AG08396 (cell line): ENCODE measurements at regions not wholly inside any gene's neighbourhood (a gene's known extent, or its start where the extent isn't known, plus 50 kb on each side); places are given as distances from the start of the nearest gene placed in this dataset.
"Not testable (repeated sequence)": the region's sequence is repeated elsewhere in the genome, so short reads cannot be mapped to it uniquely, and the experiment has no call there.

Source experiments
- DNase-seq: peaks from one replicate; pipeline ENCODE4 v3.0.0; 2012; ENCODE audit warnings: low spot score, mixed read lengths

DNA sequence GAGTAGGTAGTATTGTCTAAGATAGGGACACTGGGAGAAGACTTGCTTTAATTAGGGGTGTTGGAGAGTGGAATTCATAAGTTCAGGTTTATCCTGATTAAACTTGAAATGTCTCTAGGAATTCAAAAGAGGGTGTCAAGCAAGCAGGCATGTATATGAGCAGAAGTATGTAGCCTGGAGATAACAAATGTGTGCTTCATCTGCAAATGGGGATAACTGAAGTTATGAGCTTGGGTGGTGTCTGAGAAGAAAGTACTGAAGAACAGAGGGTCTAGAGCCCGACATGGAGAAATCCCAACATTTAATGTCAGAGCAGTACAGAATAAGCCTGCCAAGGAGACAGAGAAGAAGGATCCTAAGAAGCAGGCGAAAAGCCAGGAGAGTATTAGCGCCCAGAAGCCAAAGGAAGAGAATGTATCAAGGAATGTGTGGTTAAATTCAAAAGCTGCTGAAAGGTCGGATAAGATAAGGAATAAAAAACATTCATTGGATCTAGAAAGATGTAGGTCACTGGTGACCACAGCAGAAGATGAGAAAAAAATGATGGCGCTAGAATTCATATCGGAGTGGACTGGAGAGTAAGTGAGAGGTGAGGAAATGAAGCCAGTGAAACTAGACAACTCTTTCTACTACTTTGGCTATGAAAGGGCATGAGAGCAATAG, 401.5 kb upstream of the PIK3R1 start:
- DNase-seq = no peak

DNA sequence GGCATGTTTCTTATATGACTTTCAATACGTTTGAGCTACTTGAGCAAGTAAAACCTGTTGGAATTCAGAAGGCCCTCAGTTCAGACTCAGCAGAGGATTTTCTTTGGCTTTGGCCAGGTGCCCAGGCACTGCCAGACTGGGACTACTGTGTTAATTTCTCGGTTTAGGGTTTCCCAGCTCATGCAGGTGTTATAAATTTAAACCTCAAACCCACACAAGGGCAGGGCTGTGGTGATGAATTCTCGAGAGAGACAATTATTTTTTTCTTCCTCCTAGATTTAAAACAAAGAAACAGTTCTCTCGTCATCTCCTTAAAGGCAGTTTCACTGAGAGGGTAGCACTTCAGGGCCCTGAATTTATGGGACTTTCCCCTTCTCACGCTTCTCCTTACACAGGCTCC, 406.0 kb upstream of the PIK3R1 start:
- no peak for DNase-seq

DNA sequence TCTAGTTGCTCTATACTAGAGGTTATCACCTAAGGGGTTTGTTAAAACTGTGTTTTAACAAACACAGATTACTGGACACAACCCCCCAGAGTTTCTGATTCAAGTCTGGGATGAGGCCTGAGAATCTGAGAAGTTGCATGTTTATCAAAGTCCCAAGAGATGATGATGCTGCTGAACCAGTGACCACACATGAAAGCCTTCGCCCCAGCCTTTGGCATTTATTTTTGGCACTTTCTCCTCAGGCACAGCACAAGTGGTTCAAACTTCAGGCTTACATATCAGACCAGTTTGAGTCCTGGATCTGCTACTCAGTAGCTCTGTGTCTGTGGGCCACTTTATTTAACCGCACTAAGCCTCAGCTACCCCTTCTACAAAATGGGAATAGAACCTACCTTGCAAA, 407.2 kb upstream of the PIK3R1 start:
- DNase-seq = no peak

DNA sequence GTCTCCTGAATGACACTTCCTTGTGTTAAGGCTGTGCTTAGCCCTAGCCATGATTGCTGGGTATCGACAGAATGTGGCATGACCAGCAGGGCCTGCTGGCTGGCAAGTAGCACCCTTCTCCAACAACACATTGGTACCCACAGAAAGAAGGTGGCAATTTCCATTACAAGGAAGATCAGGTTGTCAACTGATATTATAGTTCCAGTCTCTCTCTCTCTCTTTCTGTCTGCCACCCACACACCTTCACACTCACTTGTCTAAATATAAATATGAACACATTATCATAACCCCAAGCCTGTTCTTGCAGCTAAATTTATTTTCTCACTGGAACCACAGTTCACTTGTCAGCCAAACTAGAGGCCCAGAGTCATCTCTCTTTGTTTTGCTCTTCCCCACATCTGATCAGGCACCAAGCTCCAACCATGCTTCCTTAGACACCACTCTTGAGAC, 408.1 kb upstream of the PIK3R1 start:
- no peak for DNase-seq

DNA sequence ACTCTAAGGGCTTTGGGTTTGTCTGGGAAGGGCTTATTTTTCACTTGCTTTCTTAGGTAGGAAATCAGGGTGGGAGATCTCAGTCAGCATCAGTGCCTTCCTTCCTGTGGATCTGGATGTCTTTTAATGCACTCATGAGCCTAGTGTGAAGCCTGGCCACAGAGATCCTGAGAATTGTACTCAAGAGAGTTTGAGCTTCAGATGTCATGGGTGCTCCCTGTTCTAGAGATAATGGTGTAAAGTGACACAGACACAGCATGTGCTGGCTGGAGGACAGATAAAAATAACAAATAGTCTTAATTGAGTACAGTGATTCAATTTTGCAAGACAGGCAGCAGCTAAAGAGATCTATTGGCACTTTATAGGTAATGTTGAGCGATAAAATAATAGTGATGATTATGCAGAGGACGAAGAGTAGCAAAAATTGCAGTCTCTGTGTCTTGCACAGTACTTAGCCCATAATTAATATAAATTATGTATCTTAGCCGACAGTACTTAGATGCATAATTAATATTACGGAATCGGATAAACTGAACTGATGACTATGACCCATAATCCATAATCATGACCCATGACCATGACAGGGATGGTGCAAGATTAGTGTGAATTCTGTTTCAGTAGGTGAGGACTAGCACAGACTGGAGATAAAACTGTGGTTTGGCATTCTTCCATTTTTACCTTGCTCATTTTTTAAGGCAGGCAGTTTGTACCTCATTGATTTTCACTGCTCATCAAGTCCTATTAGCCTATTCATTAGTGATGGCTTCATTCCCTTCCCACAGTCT, 408.7 kb upstream of the PIK3R1 start:
- no peak for DNase-seq

DNA sequence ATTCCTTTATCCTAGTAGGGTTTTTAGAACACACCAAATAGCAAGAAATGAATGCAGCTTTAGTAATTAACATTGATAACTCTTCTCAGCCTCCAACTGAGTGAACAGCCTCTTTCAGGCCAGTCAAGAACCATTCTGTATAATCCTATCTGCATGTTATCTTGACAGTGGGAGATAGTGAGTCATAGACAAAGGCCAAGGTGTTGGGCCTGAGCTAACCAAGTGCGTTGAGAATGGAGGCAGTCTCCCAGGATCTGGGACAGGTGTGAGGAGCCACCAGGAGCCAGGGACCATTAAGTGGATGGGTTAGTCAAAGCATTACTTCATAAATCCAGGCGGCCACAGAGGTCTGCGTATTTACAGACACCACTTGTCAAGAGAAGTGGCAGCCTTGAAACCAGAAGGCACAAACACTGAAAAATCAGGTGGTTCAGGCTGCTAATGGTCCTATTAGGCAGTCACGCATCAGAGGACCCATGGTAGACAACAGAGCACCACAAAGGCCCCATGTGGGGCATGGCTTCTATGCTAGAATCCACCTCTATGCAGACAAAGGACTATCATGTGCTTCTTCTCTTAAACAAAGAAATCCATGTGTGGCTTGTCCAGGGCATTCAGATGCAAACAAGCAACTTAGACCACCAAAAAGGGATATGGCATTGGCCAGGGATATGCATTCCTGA, 409.7 kb upstream of the PIK3R1 start:
- DNase-seq = no peak

DNA sequence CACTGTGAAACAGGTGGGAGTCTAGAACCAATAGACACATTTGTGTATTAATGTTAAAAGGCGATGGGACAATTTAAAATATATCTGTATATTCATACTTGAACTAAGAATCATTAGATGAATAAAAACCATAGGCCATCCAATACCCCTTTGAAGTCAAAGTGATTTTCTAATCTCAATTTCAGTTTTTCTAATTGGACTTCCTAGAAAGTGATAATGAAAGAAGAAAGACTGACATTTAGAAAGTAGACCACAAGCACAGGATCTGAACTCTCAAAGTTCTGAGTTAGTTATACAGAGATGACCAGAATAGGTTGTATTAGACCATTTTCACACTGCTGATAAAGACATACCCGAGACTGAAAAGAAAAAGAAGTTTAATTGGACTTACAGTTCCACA, 412.8 kb upstream of the PIK3R1 start:
- DNase-seq = no peak

DNA sequence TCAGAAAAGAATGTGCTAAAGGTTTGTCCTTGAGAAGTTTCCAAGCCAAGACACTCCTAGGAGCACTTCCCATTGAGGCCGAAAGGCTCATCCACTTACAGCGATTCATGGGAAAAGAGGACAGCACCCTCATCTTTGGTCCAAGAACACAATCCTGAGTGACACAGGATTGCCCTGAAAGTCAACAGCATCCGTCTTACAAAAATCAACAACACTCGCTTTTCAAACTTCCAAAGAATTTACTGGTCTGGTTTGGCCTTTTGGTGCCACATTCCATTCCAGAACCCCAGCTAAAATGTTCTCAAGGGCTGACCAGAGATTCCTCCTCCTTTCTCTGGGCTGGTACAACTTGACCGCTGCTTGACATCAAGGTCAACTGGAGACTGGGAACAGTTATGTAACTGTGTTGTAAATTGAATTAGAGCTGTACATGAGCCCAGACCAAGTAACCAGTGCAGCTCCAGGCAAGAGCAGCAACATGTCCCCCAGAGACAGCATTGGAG, 415.8 kb upstream of the PIK3R1 start:
- no peak for DNase-seq

DNA sequence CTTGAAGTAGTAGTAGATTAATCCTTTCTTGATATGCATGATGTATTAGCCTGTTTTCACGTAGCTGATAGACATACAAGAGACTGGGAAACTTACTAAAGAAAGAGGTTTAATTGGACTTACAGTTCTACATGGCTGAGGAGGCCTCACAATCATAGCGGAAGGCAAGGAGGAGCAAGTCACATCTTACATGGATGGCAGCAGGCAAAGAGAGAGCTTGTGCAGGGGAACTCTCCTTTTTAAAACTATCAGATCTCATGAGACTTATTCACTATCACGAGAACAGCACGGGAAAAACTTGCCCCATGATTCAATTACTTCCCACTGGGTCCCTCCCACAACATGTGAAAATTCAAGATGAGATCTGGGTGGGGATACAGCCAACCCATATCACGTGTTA, 417.1 kb upstream of the PIK3R1 start:
- DNase-seq = not testable (repeated sequence)

DNA sequence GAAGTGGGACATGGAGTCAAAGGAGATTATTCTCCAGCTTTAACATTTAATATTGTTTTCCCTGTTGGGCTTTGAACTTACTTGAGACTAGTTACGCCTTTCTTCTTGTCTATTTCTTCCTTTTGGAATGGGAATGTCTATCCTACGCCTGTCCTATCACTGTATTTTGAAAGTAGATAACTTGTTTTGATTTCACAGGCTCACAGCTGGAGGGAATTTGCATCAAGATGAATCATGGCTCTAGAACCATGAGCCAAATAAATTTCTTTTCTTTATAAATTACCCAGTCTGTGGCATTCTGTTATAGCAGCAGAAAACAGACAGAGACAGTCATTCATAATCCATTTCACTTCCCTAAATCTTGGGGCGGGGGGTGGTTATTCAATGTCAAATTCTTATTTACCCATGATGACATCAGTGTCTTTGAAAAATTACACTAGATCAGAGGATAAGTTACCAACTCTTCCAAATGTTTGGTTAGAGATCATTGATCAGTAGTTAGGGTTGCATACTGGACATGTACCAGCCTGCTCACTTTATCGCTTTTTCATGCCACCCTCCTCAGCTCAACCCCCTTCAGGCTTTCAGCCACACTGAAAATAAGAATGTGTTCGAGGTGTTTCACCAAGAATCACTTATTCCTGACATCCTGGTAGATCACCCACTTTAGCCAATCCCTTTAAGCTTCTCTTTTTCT, 419.6 kb upstream of the PIK3R1 start:
- DNase-seq = no peak

DNA sequence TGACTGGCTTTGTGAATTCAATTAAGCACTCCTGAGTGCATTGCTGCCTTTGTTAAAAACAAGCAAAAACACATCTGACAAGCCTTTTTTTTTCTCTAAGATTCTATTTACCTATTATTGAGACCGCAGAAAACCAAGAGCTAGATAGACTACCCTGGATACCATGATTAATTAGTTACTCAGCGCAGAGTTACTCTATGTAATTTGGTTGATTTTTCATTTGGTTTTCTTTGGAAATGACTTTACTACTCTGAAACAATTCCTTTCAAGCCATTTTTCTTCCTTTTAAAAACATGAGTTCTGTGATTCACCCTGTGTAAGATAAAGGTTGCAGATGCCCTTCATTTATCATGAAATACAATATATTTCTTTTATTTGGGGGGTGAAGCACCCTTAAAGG, 421.6 kb upstream of the PIK3R1 start:
- no peak for DNase-seq

DNA sequence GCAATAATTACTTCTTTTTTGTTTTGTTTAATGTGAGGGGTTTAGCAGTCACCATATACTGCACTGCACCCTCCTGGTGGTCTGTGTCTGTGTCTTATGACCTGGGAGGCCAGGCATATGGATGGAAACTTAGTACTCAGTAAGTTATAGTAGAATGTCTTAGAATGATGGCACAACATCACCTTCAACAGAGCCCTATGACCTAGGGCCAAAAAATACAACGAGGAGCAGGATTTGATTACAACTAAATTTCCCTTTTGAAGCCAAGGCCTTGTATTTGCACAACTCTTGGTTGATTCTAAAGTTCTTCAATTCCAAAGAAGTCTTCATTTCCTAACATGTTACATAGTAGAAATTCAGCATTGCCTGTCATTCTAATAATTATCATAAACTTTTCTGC, 422.1 kb upstream of the PIK3R1 start:
- DNase-seq = no peak

DNA sequence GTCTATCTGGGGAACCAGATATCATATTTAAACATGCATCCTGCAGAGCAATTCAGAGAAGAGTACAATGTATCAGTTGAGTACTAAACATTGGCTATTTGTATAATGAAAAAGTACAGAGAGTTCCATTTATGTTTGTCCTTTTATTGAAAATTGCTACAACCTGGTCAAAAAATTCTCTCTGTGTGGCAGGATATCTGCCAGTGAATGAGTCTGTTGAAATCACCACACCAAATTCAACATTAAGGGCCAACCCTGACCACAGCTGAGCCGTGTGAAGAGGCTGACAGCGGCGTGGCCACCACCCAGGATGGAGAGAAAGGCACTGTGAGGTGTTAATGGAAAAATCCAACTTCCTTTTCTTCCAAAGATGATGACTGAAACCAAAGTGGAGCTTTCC, 422.7 kb upstream of the PIK3R1 start:
- DNase-seq = no peak

DNA sequence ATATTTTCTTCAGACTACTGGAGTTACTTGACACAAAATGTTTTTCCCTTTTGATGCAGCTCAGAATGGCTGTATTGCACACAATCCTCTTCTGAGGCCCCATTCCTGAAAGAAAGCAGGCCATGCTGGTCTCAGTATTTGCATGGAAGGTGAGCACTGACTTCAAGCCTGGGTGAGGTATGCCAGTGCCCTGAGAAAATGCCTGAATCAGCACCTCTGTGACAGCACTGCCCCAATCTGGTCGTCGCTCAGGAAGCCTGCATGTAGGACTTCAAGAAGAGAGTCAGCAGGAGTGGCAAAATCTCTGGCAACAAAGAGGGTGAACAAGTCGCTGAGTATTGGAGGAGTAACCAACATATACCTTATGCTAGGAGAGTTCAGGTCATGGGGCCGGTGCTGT, 425.2 kb upstream of the PIK3R1 start:
- no peak for DNase-seq

DNA sequence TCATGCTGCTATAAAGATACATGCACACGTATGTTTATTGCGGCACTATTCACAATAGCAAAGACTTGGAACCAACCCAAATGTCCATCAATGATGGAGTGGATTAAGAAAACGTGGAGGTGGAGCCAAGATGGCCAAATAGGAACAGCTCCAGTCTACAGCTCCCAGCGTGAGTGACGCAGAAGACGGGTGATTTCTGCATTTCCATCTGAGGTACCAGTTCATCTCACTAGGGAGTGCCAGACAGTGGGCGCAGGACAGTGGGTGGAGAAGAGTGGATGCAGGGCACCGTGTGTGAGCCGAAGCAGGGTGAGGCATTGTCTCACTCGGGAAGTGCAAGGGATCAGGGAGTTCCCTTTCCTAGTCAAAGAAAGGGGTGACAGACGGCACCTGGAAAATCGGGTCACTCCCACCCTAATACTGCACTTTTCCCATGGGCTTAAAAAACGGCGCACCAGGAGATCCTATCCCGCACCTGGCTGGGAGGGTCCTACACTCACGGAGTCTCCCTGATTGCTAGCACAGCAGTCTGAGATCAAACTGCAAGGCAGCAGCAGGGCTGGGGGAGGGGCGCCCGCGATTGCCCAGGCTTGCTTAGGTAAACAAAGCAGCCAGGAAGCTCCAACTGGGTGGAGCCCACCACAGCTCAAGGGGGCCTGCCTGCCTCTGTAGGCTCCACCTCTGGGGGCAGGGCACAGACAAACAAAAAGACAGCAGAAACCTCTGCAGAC, 435.5 kb upstream of the PIK3R1 start:
- DNase-seq = not testable (repeated sequence)

DNA sequence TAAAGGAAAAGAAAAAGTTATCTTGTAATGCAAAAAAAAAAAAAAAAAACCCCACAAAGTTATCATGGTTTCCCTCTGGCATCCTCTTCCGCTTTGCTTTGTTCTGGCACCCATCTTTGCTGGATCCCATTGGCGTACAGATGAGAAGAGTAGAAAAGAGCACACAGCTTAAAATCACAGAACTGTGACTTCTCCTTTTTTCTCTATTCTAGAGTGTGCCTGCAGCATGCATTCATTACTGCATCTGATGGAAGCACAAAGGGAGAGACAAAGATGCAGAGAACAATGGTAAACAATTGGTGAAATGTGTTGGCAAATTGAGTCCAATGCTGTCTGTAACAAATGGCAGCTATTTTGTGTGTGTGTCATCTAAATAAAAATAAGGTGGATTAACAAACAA, 440.8 kb upstream of the PIK3R1 start:
- no peak for DNase-seq

DNA sequence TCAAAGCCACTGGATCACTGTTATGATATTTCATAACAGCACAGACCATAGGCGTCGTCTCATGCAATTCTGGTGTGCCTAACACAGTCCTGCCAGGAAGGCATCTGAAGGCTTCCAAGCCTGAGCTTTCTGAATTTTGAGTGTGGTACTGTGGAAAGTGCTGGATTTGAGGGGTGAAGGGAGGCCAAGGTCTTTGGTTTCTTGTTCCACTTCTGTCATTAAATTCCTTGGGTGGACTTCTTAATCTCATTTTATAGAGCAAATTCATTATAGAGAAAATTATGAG, 441.3 kb upstream of the PIK3R1 start:
- DNase-seq = no peak

DNA sequence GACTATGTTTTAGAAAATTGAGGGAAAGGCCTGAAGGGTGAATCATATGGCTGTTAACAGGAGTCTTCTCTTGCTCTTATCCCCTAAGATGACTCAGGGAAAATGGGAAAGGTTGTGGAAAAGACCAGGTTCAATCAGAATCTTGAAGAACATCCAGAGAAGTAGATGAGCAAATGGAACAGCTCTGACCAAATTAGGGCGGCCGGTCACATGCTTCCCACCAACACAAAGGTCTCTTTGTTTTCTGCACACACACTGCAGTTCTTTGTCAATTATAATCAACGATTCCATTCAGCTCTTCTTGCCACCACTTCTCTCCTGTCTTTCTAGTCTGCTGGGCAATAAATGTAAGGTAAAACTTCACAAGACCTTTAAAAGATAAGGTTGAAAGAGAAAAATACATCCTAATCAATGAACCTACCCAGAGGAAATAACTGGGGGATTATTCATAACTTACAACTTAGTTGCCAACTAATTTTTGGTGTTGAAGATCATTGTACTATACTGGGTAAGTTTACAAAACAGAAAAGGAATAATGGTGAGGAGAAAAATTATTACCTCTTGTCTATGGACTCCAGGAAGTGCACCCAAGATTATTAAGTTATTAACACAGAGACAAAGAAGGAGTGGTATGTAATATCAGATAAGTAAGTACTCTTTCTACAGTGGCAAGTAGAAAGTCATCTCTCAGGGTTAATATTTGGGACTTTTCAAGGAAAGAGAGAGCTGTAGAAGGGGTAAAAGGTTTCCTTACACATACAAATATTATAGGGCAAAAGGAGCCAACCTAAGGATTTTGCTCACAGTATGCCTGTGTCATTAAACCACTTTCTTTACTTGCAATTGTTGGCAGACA, 441.9 kb upstream of the PIK3R1 start:
- DNase-seq = no peak

DNA sequence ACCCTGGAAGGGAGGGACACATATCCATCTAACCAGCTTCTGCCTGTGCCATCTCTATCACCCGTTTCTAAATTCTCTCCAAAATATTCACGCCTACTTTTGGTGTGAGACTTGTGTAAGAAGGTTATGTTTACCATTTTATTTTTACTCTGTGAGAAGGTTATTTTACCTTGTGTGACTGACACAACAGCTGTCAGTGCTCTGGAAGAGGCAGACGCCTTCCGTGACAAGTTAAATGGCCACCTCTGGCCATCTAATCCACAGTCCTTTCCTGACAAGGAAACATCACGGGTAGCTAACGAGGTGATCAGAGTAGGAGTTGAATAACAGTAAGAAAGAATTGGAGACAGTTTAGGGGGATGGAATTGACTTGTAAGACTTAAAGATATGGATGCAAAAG, 443.8 kb upstream of the PIK3R1 start:
- DNase-seq = no peak

DNA sequence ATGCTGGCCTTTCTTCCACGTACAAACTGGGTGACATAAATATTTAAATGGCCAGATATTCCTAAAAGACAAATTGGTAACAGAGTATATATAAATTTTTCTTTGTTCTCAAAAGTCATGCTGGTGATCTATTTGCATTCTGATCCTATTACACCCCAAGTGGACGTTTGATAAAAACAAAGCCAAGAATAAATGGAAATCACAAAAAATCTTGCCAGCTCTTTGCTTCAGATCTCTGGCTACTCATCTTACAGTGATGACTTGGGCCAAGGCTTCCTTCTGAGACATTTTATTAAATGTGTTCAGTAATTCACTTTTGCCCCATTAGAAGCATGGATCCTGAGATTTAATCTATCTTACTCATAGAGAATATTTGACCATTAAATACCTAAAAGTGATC, 444.3 kb upstream of the PIK3R1 start:
- DNase-seq = no peak

DNA sequence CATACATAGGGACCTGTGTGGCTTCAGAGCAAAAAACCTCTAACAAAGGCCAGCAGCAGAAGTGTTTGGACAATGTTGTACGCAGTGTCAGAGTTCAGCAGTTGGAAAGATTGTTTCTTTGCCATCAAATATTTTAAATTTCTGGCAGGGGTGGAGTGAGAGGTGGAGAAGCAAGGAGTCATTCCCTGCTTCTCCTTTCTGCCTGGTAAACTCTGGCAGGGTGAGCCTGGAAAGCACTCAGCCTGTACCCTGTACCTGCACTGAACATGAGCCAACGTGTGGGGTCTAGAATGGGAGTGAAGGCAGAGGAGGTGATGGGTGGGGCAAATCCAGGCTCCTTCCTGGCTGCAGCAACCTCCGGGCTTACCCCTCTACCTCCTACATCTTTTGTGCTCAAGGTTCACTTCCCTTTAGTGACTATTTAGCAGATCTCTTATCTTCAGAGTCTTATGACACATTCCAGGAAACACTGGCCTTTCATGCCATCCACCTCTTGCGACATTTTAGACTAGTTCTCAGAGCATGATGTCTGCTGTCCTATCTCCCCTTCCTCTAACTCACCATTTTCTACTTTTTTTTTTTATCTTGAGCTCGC, 445.0 kb upstream of the PIK3R1 start:
- no peak for DNase-seq
